Kidney (tissue), 13 donors: ENCODE measurements at regions not wholly inside any gene's neighbourhood (a gene's known extent, or its start where the extent isn't known, plus 50 kb on each side); places are given as distances from the start of the nearest gene placed in this dataset.
"Not testable (repeated sequence)": the region's sequence is repeated elsewhere in the genome, so short reads cannot be mapped to it uniquely, and the experiment has no call there.

ENCODE experiments used
- DNase-seq, 5 donors: peaks; one replicate each; pipeline ENCODE4 v3.0.0-alpha.2; 2013 to 2020
- FAIRE-seq: peaks from 2 replicates; lab custom pipeline; 2012; peaks lifted over from hg19 to GRCh38; lab: Jason Lieb, UNC
- H3K27ac ChIP-seq, 2 donors: one replicate each; pipeline ENCODE4 v1.7.0; 2013; ENCODE audit warnings: low read depth in 2 of 2, low read length in 2 of 2, inconsistent platforms in 1 of 2
- H3K27me3 ChIP-seq: one replicate; pipeline ENCODE4 v1.7.1; 2013; ENCODE audit warnings: low read length, inconsistent platforms; ENCODE audit not compliant: control insufficient read depth, insufficient read depth
- H3K36me3 ChIP-seq, 3 donors: one replicate each; pipeline versions ENCODE4 v1.7.0 to v1.7.1; 2013; ENCODE audit warnings: low read length in 3 of 3, control low read depth in 1 of 3, inconsistent platforms in 1 of 3; ENCODE audit not compliant: insufficient read depth in 3 of 3, control insufficient read depth in 2 of 3
- H3K4me1 ChIP-seq, 3 donors: one replicate each; pipeline versions ENCODE4 v1.7.0 to v1.7.1; 2013; ENCODE audit warnings: low read length in 3 of 3, inconsistent platforms in 1 of 3, low read depth in 1 of 3; ENCODE audit not compliant: control insufficient read depth in 2 of 3, insufficient read depth in 2 of 3
- H3K4me3 ChIP-seq, 3 donors: one replicate each; pipeline versions ENCODE4 v1.7.0 to v1.8.1; 2013; ENCODE audit warnings: low read length in 3 of 3, control low read depth in 1 of 3, inconsistent platforms in 1 of 3
- H3K9ac ChIP-seq, 3 donors: one replicate each; pipeline versions ENCODE4 v1.7.0 to v1.7.1; 2013; ENCODE audit warnings: low read length in 3 of 3, control low read depth in 1 of 3, inconsistent platforms in 1 of 3
- H3K9me3 ChIP-seq, 3 donors: one replicate each; pipeline versions ENCODE4 v1.7.0 to v1.7.1; 2013; ENCODE audit warnings: low read length in 3 of 3, control low read depth in 1 of 3, inconsistent platforms in 1 of 3; ENCODE audit not compliant: control insufficient read depth in 2 of 3, insufficient read depth in 1 of 3
- intact Hi-C: fragments of 100-400 bp; cut with DNase I; formaldehyde crosslinking; loops from one replicate; pipeline ENCODE4 v1.11.1; 2022
- TF ChIP-seq, protein P1 (sequence below): IDR thresholded peaks from 3 replicates; pipeline ENCODE4 v1.5.1; 2012; ENCODE audit warnings: mild to moderate bottlenecking, moderate library complexity, borderline replicate concordance; ENCODE audit not compliant: insufficient read depth; ENCODE audit errors: extremely low read depth
- donor health status: control.
- donor health status: control.
- donor health status: control.
- donor health status: control.
- donor health status: control.
- donor health status: DM: yes; HTN: yes; CAD: no.
- donor health status: Normal renal cell carcinoma (clear cell type).

GRCh38 chr4:104334410-104334809 is 160.3 kb downstream of the CXXC4 start:
- Histone ChIP-seq H3K4me1 (no peaks in the 10 kb centered on the region), H3K27me3 (no peaks in the 10 kb centered on the region), H3K9me3 (no peaks in the 10 kb centered on the region), H3K36me3 (no peaks in the 10 kb centered on the region), H3K27ac (no peak overlapping the region), H3K9ac (no peak overlapping the region), H3K4me3 (no peak overlapping the region)
- FAIRE-seq (no peak), DNase-seq (no peak)
- TF ChIP-seq, protein P1, sequence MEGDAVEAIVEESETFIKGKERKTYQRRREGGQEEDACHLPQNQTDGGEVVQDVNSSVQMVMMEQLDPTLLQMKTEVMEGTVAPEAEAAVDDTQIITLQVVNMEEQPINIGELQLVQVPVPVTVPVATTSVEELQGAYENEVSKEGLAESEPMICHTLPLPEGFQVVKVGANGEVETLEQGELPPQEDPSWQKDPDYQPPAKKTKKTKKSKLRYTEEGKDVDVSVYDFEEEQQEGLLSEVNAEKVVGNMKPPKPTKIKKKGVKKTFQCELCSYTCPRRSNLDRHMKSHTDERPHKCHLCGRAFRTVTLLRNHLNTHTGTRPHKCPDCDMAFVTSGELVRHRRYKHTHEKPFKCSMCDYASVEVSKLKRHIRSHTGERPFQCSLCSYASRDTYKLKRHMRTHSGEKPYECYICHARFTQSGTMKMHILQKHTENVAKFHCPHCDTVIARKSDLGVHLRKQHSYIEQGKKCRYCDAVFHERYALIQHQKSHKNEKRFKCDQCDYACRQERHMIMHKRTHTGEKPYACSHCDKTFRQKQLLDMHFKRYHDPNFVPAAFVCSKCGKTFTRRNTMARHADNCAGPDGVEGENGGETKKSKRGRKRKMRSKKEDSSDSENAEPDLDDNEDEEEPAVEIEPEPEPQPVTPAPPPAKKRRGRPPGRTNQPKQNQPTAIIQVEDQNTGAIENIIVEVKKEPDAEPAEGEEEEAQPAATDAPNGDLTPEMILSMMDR = no peak
- intact Hi-C loops = no loop called here

DNA sequence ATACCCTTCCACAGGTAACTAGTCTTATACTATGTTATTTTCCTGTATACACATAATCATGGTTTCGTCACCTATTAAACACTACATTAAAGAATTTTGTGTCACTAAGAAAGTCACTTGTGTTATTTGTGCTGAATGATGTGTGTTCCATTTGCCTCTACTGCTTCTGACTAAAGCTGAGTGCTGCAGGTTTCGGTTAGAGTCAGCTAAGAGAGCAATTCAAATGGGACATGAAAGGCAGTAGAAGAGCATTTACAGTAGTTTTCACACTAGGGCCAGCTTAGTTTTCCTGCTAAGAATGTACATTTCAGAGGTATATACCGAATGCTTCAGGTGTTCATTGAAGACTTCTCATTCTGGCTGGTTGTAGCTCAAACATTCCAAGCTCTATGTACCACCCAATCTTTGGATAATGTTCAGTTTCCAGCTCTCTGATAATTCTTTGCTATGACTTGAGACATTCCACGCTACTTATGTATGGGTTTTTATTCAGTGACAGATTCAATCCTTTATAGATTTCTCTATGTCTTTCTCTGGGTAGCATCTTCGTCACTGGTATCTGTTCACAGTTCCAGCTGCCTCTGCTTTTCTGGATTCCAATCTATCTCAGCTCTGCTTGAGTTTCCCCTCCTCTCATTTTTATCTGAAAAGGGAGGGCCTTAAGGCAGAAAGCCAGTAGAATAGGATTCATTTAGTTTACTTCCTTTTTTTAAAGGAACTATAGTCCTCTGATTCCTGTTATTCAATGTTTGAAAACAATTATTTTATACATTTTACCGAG is 164.4 kb downstream of the CXXC4 start:
- Histone ChIP-seq H3K36me3 (no peaks in the 10 kb centered on the region), H3K4me1 (no peaks in the 10 kb centered on the region), H3K9ac (no peak overlapping the region), H3K27ac (no peak overlapping the region), H3K9me3 (no peaks in the 10 kb centered on the region), H3K27me3 (no peaks in the 10 kb centered on the region), H3K4me3 (no peak overlapping the region)
- intact Hi-C loops = no loop called here
- FAIRE-seq (no peak), DNase-seq (no peak)
- TF ChIP-seq, protein P1 = no peak

DNA sequence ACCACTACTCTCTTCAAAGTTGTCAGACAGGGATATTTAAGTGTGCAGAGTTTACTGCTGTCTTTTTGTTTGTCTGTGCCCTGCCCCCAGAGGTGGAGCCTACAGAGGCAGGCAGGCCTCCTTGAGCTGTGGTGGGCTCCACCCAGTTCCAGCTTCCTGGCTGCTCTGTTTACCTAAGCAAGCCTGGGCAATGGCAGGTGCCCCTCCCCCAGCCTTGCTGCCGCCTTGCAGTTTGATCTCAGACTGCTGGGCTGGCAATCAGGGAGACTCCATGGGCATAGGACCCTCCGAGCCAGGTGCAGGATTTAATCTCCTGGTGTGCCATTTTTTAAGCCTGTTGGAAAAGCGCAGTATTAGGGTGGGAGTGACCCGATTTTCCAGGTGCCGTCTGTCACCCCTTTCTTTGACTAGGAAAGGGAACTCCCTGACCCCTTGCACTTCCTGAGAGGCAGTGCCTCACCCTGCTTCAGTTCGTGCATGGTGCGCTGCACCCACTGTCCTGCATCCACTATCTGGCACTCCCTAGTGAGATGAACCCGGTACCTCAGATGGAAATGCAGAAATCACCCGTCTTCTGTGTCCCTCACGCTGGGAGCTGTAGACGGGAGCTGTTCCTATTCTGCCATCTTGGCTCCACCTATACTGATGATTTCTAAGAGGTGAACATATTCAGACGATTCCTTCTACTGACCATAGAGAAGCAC is 167.6 kb downstream of the CXXC4 start:
- H3K27me3 ChIP-seq, H3K4me1 ChIP-seq, H3K36me3 ChIP-seq, H3K4me3 ChIP-seq, intact Hi-C loops, H3K27ac ChIP-seq, H3K9ac ChIP-seq, DNase-seq, FAIRE-seq, H3K9me3 ChIP-seq: not testable (repeated sequence)

- no peak overlapping the region for H3K27ac ChIP-seq
- intact Hi-C loops = no loop called here
- no peak for FAIRE-seq
- H3K9me3 ChIP-seq = no peaks in the 10 kb centered on the region
- H3K4me3 ChIP-seq = no peak overlapping the region
- no peaks in the 10 kb centered on the region for H3K36me3 ChIP-seq
- no peaks in the 10 kb centered on the region for H3K4me1 ChIP-seq
- H3K9ac ChIP-seq = no peak overlapping the region
- DNase-seq = no peak
- TF ChIP-seq, protein P1 = no peak
- no peaks in the 10 kb centered on the region for H3K27me3 ChIP-seq
These were observed 192.0 kb downstream of the CXXC4 start for GRCh38 chr4:104302731-104303130.
